ENCODE measurements at regions not wholly inside any gene's neighbourhood (a gene's known extent, or its start where the extent isn't known, plus 50 kb on each side); places are given as distances from the start of the nearest gene placed in this dataset.

- TF ChIP-seq CTCF (IDR thresholded peaks at IDR 0.05): no peak
- TF ChIP-seq EP300 (IDR thresholded peaks at IDR 0.05): no peak
Observed at GRCh38 chr6:55652429-55652828, 73.4 kb upstream of the HMGCLL1 start.

All from suprapubic skin (tissue), 3 donors.